SK-N-SH (cell line): ENCODE measurements at regions not wholly inside any gene's neighbourhood (a gene's known extent, or its start where the extent isn't known, plus 50 kb on each side); places are given as distances from the start of the nearest gene placed in this dataset.

Experiments
- GABPA ChIP-seq: IDR thresholded peaks from 2 replicates; pipeline ENCODE4 v1.4.0; 2012; ENCODE audit warnings: low read depth, mild to moderate bottlenecking
- TF ChIP-seq, protein P1 (sequence below): fragments of 200-600 bp; sonication (generic); IDR thresholded peaks from 2 replicates; pipeline ENCODE4 v1.6.1; 2017; ENCODE audit warnings: antibody characterized with exemption, mild to moderate bottlenecking, moderate library complexity

DNA sequence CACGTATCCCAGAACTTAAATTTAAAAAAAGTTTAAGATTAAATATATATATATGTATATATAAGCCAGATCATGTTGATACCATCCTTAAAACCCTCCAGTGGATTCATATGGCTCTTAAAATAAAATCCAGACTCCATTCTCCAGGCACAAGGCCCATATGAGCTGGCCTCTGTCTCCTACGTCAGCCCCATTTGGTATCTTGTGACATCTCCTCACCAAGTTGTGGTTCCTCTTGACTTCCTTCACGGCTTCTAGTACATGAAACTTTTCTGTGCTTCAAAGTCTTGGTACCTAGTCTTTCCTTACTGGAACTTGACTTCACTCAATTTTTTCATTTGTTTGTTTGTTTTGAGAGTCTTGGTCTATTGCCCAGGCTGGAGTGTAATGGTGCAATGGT lies 61.3 kb downstream of the PRLHR start:
- TF ChIP-seq, protein P1, sequence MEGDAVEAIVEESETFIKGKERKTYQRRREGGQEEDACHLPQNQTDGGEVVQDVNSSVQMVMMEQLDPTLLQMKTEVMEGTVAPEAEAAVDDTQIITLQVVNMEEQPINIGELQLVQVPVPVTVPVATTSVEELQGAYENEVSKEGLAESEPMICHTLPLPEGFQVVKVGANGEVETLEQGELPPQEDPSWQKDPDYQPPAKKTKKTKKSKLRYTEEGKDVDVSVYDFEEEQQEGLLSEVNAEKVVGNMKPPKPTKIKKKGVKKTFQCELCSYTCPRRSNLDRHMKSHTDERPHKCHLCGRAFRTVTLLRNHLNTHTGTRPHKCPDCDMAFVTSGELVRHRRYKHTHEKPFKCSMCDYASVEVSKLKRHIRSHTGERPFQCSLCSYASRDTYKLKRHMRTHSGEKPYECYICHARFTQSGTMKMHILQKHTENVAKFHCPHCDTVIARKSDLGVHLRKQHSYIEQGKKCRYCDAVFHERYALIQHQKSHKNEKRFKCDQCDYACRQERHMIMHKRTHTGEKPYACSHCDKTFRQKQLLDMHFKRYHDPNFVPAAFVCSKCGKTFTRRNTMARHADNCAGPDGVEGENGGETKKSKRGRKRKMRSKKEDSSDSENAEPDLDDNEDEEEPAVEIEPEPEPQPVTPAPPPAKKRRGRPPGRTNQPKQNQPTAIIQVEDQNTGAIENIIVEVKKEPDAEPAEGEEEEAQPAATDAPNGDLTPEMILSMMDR = no peak
- no peak for TF ChIP-seq GABPA
